Renal cortical epithelial cell (primary cell): ENCODE measurements at regions not wholly inside any gene's neighbourhood (a gene's known extent, or its start where the extent isn't known, plus 50 kb on each side); places are given as distances from the start of the nearest gene placed in this dataset.
"Not testable (repeated sequence)": the region's sequence is repeated elsewhere in the genome, so short reads cannot be mapped to it uniquely, and the experiment has no call there.

Experiments used
- DNase-seq: peaks from one replicate; pipeline ENCODE4 v3.0.0-alpha.2; 2011; ENCODE audit warnings: low read depth

GRCh38 chr7:69189406-69189805, 408.9 kb upstream of the AUTS2 start:
- DNase-seq, result no peak

GRCh38 chr7:69190025-69190424, 408.2 kb upstream of the AUTS2 start:
- no peak for DNase-seq

GRCh38 chr7:69190763-69191162, 407.5 kb upstream of the AUTS2 start:
- DNase-seq, result no peak

- DNase-seq, result no peak
Observed at GRCh38 chr7:69192134-69192533, 406.1 kb upstream of the AUTS2 start.

GRCh38 chr7:69193061-69193460, 405.2 kb upstream of the AUTS2 start:
- DNase-seq, result no peak

- no peak for DNase-seq
Observed at GRCh38 chr7:69196593-69196992, 401.7 kb upstream of the AUTS2 start.

GRCh38 chr7:69198250-69198649, 400.0 kb upstream of the AUTS2 start:
- no peak for DNase-seq

- DNase-seq, result no peak
Observed at GRCh38 chr7:69199041-69199440, 399.2 kb upstream of the AUTS2 start.

- no peak for DNase-seq
Observed at GRCh38 chr7:69199661-69200060, 398.6 kb upstream of the AUTS2 start.

- DNase-seq, result no peak
Observed at GRCh38 chr7:69203871-69204270, 394.4 kb upstream of the AUTS2 start.

- no peak for DNase-seq
Observed at GRCh38 chr7:69204943-69205342, 393.3 kb upstream of the AUTS2 start.

- no peak for DNase-seq
Observed at GRCh38 chr7:69205581-69205980, 392.7 kb upstream of the AUTS2 start.

- no peak for DNase-seq
Observed at GRCh38 chr7:69208276-69208675, 390.0 kb upstream of the AUTS2 start.

- DNase-seq, result no peak
Observed at GRCh38 chr7:69208848-69209247, 389.4 kb upstream of the AUTS2 start.

GRCh38 chr7:69211336-69211735, 386.9 kb upstream of the AUTS2 start:
- DNase-seq, result no peak

- no peak for DNase-seq
Observed at GRCh38 chr7:69211739-69212138, 386.5 kb upstream of the AUTS2 start.

GRCh38 chr7:69213878-69214277, 384.4 kb upstream of the AUTS2 start:
- DNase-seq, result no peak

- DNase-seq, result not testable (repeated sequence)
Observed at GRCh38 chr7:69215516-69215915, 382.8 kb upstream of the AUTS2 start.

- DNase-seq, result no peak
Observed at GRCh38 chr7:69217516-69218350, 380.5 kb upstream of the AUTS2 start.

- DNase-seq, result no peak
Observed at GRCh38 chr7:69218576-69218975, 379.7 kb upstream of the AUTS2 start.

GRCh38 chr7:69219381-69219780, 378.9 kb upstream of the AUTS2 start:
- DNase-seq, result no peak

- no peak for DNase-seq
Observed at GRCh38 chr7:69225259-69225943, 372.9 kb upstream of the AUTS2 start.

GRCh38 chr7:69228212-69228811, 370.0 kb upstream of the AUTS2 start:
- no peak for DNase-seq
